GM19023 (cell line): ENCODE measurements at regions not wholly inside any gene's neighbourhood (a gene's known extent, or its start where the extent isn't known, plus 50 kb on each side); places are given as distances from the start of the nearest gene placed in this dataset.
"Not testable (repeated sequence)": the region's sequence is repeated elsewhere in the genome, so short reads cannot be mapped to it uniquely, and the experiment has no call there.

ENCODE experiments used
- ATAC-seq: cut with Tn5 transposase; IDR thresholded peaks from one replicate; pipeline ENCODE4 v1.9.1; 2021; ENCODE audit warnings: mild to moderate bottlenecking, moderate library complexity; ENCODE audit not compliant: unreplicated experiment

GRCh38 chr18:1037776-1038175 is 133.1 kb downstream of the ADCYAP1 start:
- no peak for ATAC-seq

- ATAC-seq = no peak
These were observed 134.8 kb downstream of the ADCYAP1 start for GRCh38 chr18:1039421-1039820.

GRCh38 chr18:1043039-1043438 is 138.4 kb downstream of the ADCYAP1 start:
- not testable (repeated sequence) for ATAC-seq

GRCh38 chr18:1045658-1046057 is 141.0 kb downstream of the ADCYAP1 start:
- no peak for ATAC-seq

GRCh38 chr18:1047406-1047805 is 142.7 kb downstream of the ADCYAP1 start:
- no peak for ATAC-seq

GRCh38 chr18:1048032-1048431 is 143.4 kb downstream of the ADCYAP1 start:
- no peak for ATAC-seq

GRCh38 chr18:1049173-1049572 is 144.5 kb downstream of the ADCYAP1 start:
- no peak for ATAC-seq

- no peak for ATAC-seq
These were observed 145.5 kb downstream of the ADCYAP1 start for GRCh38 chr18:1050012-1050657.

GRCh38 chr18:1052301-1052700 is 147.6 kb downstream of the ADCYAP1 start:
- no peak for ATAC-seq

- no peak for ATAC-seq
These were observed 149.0 kb downstream of the ADCYAP1 start for GRCh38 chr18:1053331-1054315.

- ATAC-seq = no peak
These were observed 151.7 kb downstream of the ADCYAP1 start for GRCh38 chr18:1056404-1056803.

- no peak for ATAC-seq
These were observed 152.7 kb downstream of the ADCYAP1 start for GRCh38 chr18:1057367-1057766.

GRCh38 chr18:1062588-1062987 is 157.9 kb downstream of the ADCYAP1 start:
- ATAC-seq = no peak

GRCh38 chr18:1075322-1075721 is 170.7 kb downstream of the ADCYAP1 start:
- ATAC-seq = no peak

- no peak for ATAC-seq
These were observed 171.2 kb downstream of the ADCYAP1 start for GRCh38 chr18:1075876-1076275.

GRCh38 chr18:1078301-1078700 is 173.6 kb downstream of the ADCYAP1 start:
- ATAC-seq = no peak

- not testable (repeated sequence) for ATAC-seq
These were observed 179.0 kb downstream of the ADCYAP1 start for GRCh38 chr18:1083675-1084074.

- ATAC-seq = no peak
These were observed 186.1 kb downstream of the ADCYAP1 start for GRCh38 chr18:1090758-1091157.

GRCh38 chr18:1092228-1092627 is 187.6 kb downstream of the ADCYAP1 start:
- ATAC-seq = no peak

GRCh38 chr18:1094409-1094808 is 189.7 kb downstream of the ADCYAP1 start:
- no peak for ATAC-seq

GRCh38 chr18:1097991-1098735 is 193.5 kb downstream of the ADCYAP1 start:
- ATAC-seq = not testable (repeated sequence)
